ENCODE measurements at regions not wholly inside any gene's neighbourhood (a gene's known extent, or its start where the extent isn't known, plus 50 kb on each side); places are given as distances from the start of the nearest gene placed in this dataset.
A peak's percentile ranks its signal among the peaks of the same experiment; 100 is the strongest.

- no peaks in the 10 kb centered on the region for H3K36me3 ChIP-seq (ENCODE audit: control insufficient read depth, insufficient read depth, low read length)
- WGBS (ENCODE audit: insufficient coverage), result no CpG with 5 or more reads among the region's 1 CpG
Measured at GRCh38 chr13:59144700-59145099, 1019.0 kb downstream of the DIAPH3 start.

GRCh38 chr13:59145381-59145780, 1018.3 kb downstream of the DIAPH3 start:
- Histone ChIP-seq H3K27ac (ENCODE audit: low read depth, low read length) (no peak overlapping the region), H3K27me3 (ENCODE audit: control insufficient read depth, insufficient read depth, low read length) (no peaks in the 10 kb centered on the region), H3K36me3 (ENCODE audit: control insufficient read depth, insufficient read depth, low read length) (no peaks in the 10 kb centered on the region), H3K9me3 (ENCODE audit: control insufficient read depth, insufficient read depth, low read length) (no peaks in the 10 kb centered on the region), H3K4me1 (ENCODE audit: control insufficient read depth, insufficient read depth, low read length) (no peaks in the 10 kb centered on the region), H3K4me3 (ENCODE audit: low read depth, low read length) (no peak overlapping the region)
- peak in 1 of 6 donors; percentile 13 for DNase-seq (ENCODE audit: low read depth in 4 of 6, low spot score in 6 of 6)
- 69% methylated on average over 4 of the region's 4 CpGs for WGBS (ENCODE audit: insufficient coverage)

More at GRCh38 chr13:59144700-59145099, 1019.0 kb downstream of the DIAPH3 start:
- Histone ChIP-seq H3K27ac (ENCODE audit: low read depth, low read length) (no peak overlapping the region), H3K9me3 (ENCODE audit: control insufficient read depth, insufficient read depth, low read length) (no peaks in the 10 kb centered on the region), H3K4me1 (ENCODE audit: control insufficient read depth, insufficient read depth, low read length) (no peaks in the 10 kb centered on the region), H3K4me3 (ENCODE audit: low read depth, low read length) (no peak overlapping the region), H3K27me3 (ENCODE audit: control insufficient read depth, insufficient read depth, low read length) (no peaks in the 10 kb centered on the region)
- no peak for DNase-seq (ENCODE audit: low read depth in 4 of 6, low spot score in 6 of 6)

GRCh38 chr13:59157181-59157580, 1006.5 kb downstream of the DIAPH3 start:
- no peak overlapping the region for H3K27ac ChIP-seq (ENCODE audit: low read depth, low read length)
- H3K4me3 ChIP-seq (ENCODE audit: low read depth, low read length), result no peak overlapping the region
- H3K4me1 ChIP-seq (ENCODE audit: control insufficient read depth, insufficient read depth, low read length), result no peaks in the 10 kb centered on the region
- H3K27me3 ChIP-seq (ENCODE audit: control insufficient read depth, insufficient read depth, low read length), result no peaks in the 10 kb centered on the region
- no peaks in the 10 kb centered on the region for H3K36me3 ChIP-seq (ENCODE audit: control insufficient read depth, insufficient read depth, low read length)
- no CpG with 5 or more reads among the region's 3 CpGs for WGBS (ENCODE audit: insufficient coverage)
- no peak for DNase-seq (ENCODE audit: low read depth in 4 of 6, low spot score in 6 of 6)
- H3K9me3 ChIP-seq (ENCODE audit: control insufficient read depth, insufficient read depth, low read length), result no peaks in the 10 kb centered on the region

- no peaks in the 10 kb centered on the region for H3K4me1 ChIP-seq (ENCODE audit: control insufficient read depth, insufficient read depth, low read length)
- H3K27me3 ChIP-seq (ENCODE audit: control insufficient read depth, insufficient read depth, low read length), result no peaks in the 10 kb centered on the region
Measured at GRCh38 chr13:59166174-59166573, 997.6 kb downstream of the DIAPH3 start.

GRCh38 chr13:59172076-59172475, 991.7 kb downstream of the DIAPH3 start:
- Histone ChIP-seq H3K27ac (ENCODE audit: low read depth, low read length) (no peak overlapping the region), H3K9me3 (ENCODE audit: control insufficient read depth, insufficient read depth, low read length) (no peaks in the 10 kb centered on the region), H3K36me3 (ENCODE audit: control insufficient read depth, insufficient read depth, low read length) (no peaks in the 10 kb centered on the region), H3K27me3 (ENCODE audit: control insufficient read depth, insufficient read depth, low read length) (no peaks in the 10 kb centered on the region), H3K4me3 (ENCODE audit: low read depth, low read length) (no peak overlapping the region), H3K4me1 (ENCODE audit: control insufficient read depth, insufficient read depth, low read length) (no peaks in the 10 kb centered on the region)
- no CpG with 5 or more reads among the region's 4 CpGs for WGBS (ENCODE audit: insufficient coverage)
- peak in 1 of 6 donors; percentile 11 for DNase-seq (ENCODE audit: low read depth in 4 of 6, low spot score in 6 of 6)

More at GRCh38 chr13:59166174-59166573, 997.6 kb downstream of the DIAPH3 start:
- no peak overlapping the region for H3K4me3 ChIP-seq (ENCODE audit: low read depth, low read length)
- no peaks in the 10 kb centered on the region for H3K36me3 ChIP-seq (ENCODE audit: control insufficient read depth, insufficient read depth, low read length)
- H3K9me3 ChIP-seq (ENCODE audit: control insufficient read depth, insufficient read depth, low read length), result no peaks in the 10 kb centered on the region
- no peak for DNase-seq (ENCODE audit: low read depth in 4 of 6, low spot score in 6 of 6)
- H3K27ac ChIP-seq (ENCODE audit: low read depth, low read length), result no peak overlapping the region

- no peak overlapping the region for H3K4me3 ChIP-seq (ENCODE audit: low read depth, low read length)
- H3K36me3 ChIP-seq (ENCODE audit: control insufficient read depth, insufficient read depth, low read length), result no peaks in the 10 kb centered on the region
- DNase-seq (ENCODE audit: low read depth in 4 of 6, low spot score in 6 of 6), result no peak
- 86% methylated on average over 2 of the region's 3 CpGs for whole genome bisulfite sequencing (ENCODE audit: insufficient coverage)
- no peaks in the 10 kb centered on the region for H3K9me3 ChIP-seq (ENCODE audit: control insufficient read depth, insufficient read depth, low read length)
- no peak overlapping the region for H3K27ac ChIP-seq (ENCODE audit: low read depth, low read length)
- no peaks in the 10 kb centered on the region for H3K4me1 ChIP-seq (ENCODE audit: control insufficient read depth, insufficient read depth, low read length)
- H3K27me3 ChIP-seq (ENCODE audit: control insufficient read depth, insufficient read depth, low read length), result no peaks in the 10 kb centered on the region
Measured at GRCh38 chr13:59176775-59177174, 987.0 kb downstream of the DIAPH3 start.

GRCh38 chr13:59178344-59178743, 985.4 kb downstream of the DIAPH3 start:
- H3K4me3 ChIP-seq (ENCODE audit: low read depth, low read length), result no peak overlapping the region
- H3K4me1 ChIP-seq (ENCODE audit: control insufficient read depth, insufficient read depth, low read length), result no peaks in the 10 kb centered on the region
- H3K9me3 ChIP-seq (ENCODE audit: control insufficient read depth, insufficient read depth, low read length), result no peaks in the 10 kb centered on the region
- no CpG with 5 or more reads among the region's 2 CpGs for WGBS (ENCODE audit: insufficient coverage)
- H3K27me3 ChIP-seq (ENCODE audit: control insufficient read depth, insufficient read depth, low read length), result no peaks in the 10 kb centered on the region
- no peak overlapping the region for H3K27ac ChIP-seq (ENCODE audit: low read depth, low read length)
- no peak for DNase-seq (ENCODE audit: low read depth in 4 of 6, low spot score in 6 of 6)
- H3K36me3 ChIP-seq (ENCODE audit: control insufficient read depth, insufficient read depth, low read length), result no peaks in the 10 kb centered on the region

GRCh38 chr13:59182241-59182640, 981.5 kb downstream of the DIAPH3 start:
- Histone ChIP-seq H3K27me3 (ENCODE audit: control insufficient read depth, insufficient read depth, low read length) (no peaks in the 10 kb centered on the region), H3K4me1 (ENCODE audit: control insufficient read depth, insufficient read depth, low read length) (no peaks in the 10 kb centered on the region), H3K36me3 (ENCODE audit: control insufficient read depth, insufficient read depth, low read length) (no peaks in the 10 kb centered on the region), H3K27ac (ENCODE audit: low read depth, low read length) (no peak overlapping the region), H3K9me3 (ENCODE audit: control insufficient read depth, insufficient read depth, low read length) (no peaks in the 10 kb centered on the region), H3K4me3 (ENCODE audit: low read depth, low read length) (no peak overlapping the region)
- DNase-seq (ENCODE audit: low read depth in 4 of 6, low spot score in 6 of 6), result peak in 1 of 6 donors; percentile 5
- whole genome bisulfite sequencing (ENCODE audit: insufficient coverage), result 90% methylated on average over 3 of the region's 4 CpGs

GRCh38 chr13:59197397-59197796, 966.3 kb downstream of the DIAPH3 start:
- Histone ChIP-seq H3K27me3 (ENCODE audit: control insufficient read depth, insufficient read depth, low read length) (no peaks in the 10 kb centered on the region), H3K4me3 (ENCODE audit: low read depth, low read length) (no peak overlapping the region), H3K9me3 (ENCODE audit: control insufficient read depth, insufficient read depth, low read length) (no peaks in the 10 kb centered on the region), H3K36me3 (ENCODE audit: control insufficient read depth, insufficient read depth, low read length) (no peaks in the 10 kb centered on the region), H3K4me1 (ENCODE audit: control insufficient read depth, insufficient read depth, low read length) (no peaks in the 10 kb centered on the region), H3K27ac (ENCODE audit: low read depth, low read length) (no peak overlapping the region)
- DNase-seq (ENCODE audit: low read depth in 4 of 6, low spot score in 6 of 6), result no peak
- no CpG with 5 or more reads among the region's 1 CpG for WGBS (ENCODE audit: insufficient coverage)

- H3K27me3 ChIP-seq (ENCODE audit: control insufficient read depth, insufficient read depth, low read length), result no peaks in the 10 kb centered on the region
- no peak overlapping the region for H3K27ac ChIP-seq (ENCODE audit: low read depth, low read length)
- H3K4me1 ChIP-seq (ENCODE audit: control insufficient read depth, insufficient read depth, low read length), result no peaks in the 10 kb centered on the region
- H3K36me3 ChIP-seq (ENCODE audit: control insufficient read depth, insufficient read depth, low read length), result no peaks in the 10 kb centered on the region
- peaks cover 2% of the 10 kb centered on the region for H3K9me3 ChIP-seq (ENCODE audit: control insufficient read depth, insufficient read depth, low read length)
- no peak overlapping the region for H3K4me3 ChIP-seq (ENCODE audit: low read depth, low read length)
- WGBS (ENCODE audit: insufficient coverage), result no CpG with 5 or more reads among the region's 2 CpGs
- no peak for DNase-seq (ENCODE audit: low read depth in 4 of 6, low spot score in 6 of 6)
Measured at GRCh38 chr13:59201841-59202240, 961.9 kb downstream of the DIAPH3 start.

All from spinal cord (tissue), 9 donors.